GM12878 (cell line): ENCODE measurements at regions not wholly inside any gene's neighbourhood (a gene's known extent, or its start where the extent isn't known, plus 50 kb on each side); places are given as distances from the start of the nearest gene placed in this dataset.

Experiments used
- ATAC-seq: fragments of 200-7000 bp; cut with Tn5 transposase; 3 replicates; pipeline ENCODE4 v1.9.1; 2020; ENCODE audit warnings: mild to moderate bottlenecking, moderate library complexity
- BruUV-seq: library from RNA; stranded (reverse); fragments of 400-500 nt; replicated peaks from 2 replicates; lab custom pipeline; 2021; lab: Mats Ljungman, UMichigan
- CTCF ChIA-PET: fragments of 300-600 bp; sonication (Branson Sonifier 250); formaldehyde crosslinking; extraction: SDS; loops from one replicate; lab custom pipeline; 2021; ENCODE audit warnings: inconsistent platforms; lab: Yijun Ruan, JAX
- POLR2A ChIA-PET: fragments of 350-600 bp; formaldehyde crosslinking; extraction: SDS; loops from one replicate; lab custom pipeline; 2021; ENCODE audit warnings: inconsistent platforms; lab: Charles Lee
- RAD21 ChIA-PET: fragments of 300-600 bp; sonication (Branson Sonifier 250); formaldehyde crosslinking; loops from one replicate; lab custom pipeline; 2023; ENCODE audit warnings: antibody characterized with exemption; ENCODE audit not compliant: unreplicated experiment; lab: Charles Lee
- SMC1A ChIA-PET: fragments of 300-600 bp; sonication (Branson Sonifier 250); formaldehyde crosslinking; loops from one replicate; lab custom pipeline; 2023; ENCODE audit not compliant: unreplicated experiment, uncharacterized antibody; lab: Charles Lee
- DNase-seq: peaks from one replicate; pipeline ENCODE4 v3.0.0-alpha.2; 2011; ENCODE audit warnings: low read depth, low spot score
- FAIRE-seq: peaks from 3 replicates; lab custom pipeline; 2011; peaks lifted over from hg19 to GRCh38; lab: Jason Lieb, UNC
- H2AFZ ChIP-seq: 2 replicates; pipeline ENCODE4 v1.6.0; 2011; ENCODE audit warnings: low read depth, low read length, control low read depth; ENCODE audit not compliant: control insufficient read depth
- H3K27ac ChIP-seq: 2 replicates; pipeline ENCODE4 v1.5.1; 2011; ENCODE audit warnings: control low read depth; ENCODE audit not compliant: control insufficient read depth, insufficient read depth
- H3K27me3 ChIP-seq, 2 experiments: replicated peaks in 1 of 2; 2 replicates each; pipeline versions ENCODE4 v1.6.0 to v1.6.1; 2011; ENCODE audit warnings: low read length in 1 of 2; ENCODE audit not compliant: control insufficient read depth in 2 of 2, insufficient read depth in 2 of 2
- H3K36me3 ChIP-seq, 2 experiments: 2 replicates each; pipeline ENCODE4 v1.5.1; 2011; ENCODE audit warnings: low read length in 1 of 2; ENCODE audit not compliant: control insufficient read depth in 2 of 2, insufficient read depth in 2 of 2
- H3K4me1 ChIP-seq: 2 replicates; pipeline ENCODE4 v1.6.1; 2011; ENCODE audit warnings: mild to moderate bottlenecking, low read length, moderate library complexity, mixed read lengths; ENCODE audit not compliant: control insufficient read depth, insufficient read depth
- H3K4me2 ChIP-seq: 2 replicates; pipeline ENCODE4 v1.6.0; 2011; ENCODE audit warnings: control low read depth; ENCODE audit not compliant: control insufficient read depth, insufficient read depth
- H3K4me3 ChIP-seq: fragments of 200-600 bp; sonication (generic); 2 replicates; pipeline ENCODE4 v1.5.1; 2016
- H3K79me2 ChIP-seq: 2 replicates; pipeline ENCODE4 v1.6.0; 2011; ENCODE audit warnings: low read length; ENCODE audit not compliant: control insufficient read depth, insufficient read depth
- H3K9ac ChIP-seq: 2 replicates; pipeline ENCODE4 v1.8.0; 2011; ENCODE audit warnings: low read length, control low read depth, mixed read lengths; ENCODE audit not compliant: control insufficient read depth, insufficient read depth
- H3K9me3 ChIP-seq: replicated peaks from 3 replicates; pipeline ENCODE4 v1.5.1; 2011; ENCODE audit warnings: mild to moderate bottlenecking, low read length; ENCODE audit not compliant: control insufficient read depth, insufficient read depth
- H4K20me1 ChIP-seq: 2 replicates; pipeline ENCODE4 v1.6.0; 2011; ENCODE audit not compliant: control insufficient read depth, insufficient read depth
- CHD1 ChIP-seq: IDR thresholded peaks from 2 replicates; pipeline ENCODE4 v1.6.1; 2012; ENCODE audit warnings: low read depth, low read length, improper control_type of control experiment
- CHD2 ChIP-seq: IDR thresholded peaks from 2 replicates; pipeline ENCODE4 v1.6.1; 2011; ENCODE audit warnings: low read depth, low read length, improper control_type of control experiment, borderline replicate concordance
- EGR1 ChIP-seq, 2 experiments: IDR thresholded peaks; 1 replicate in 1 of 2; 2 replicates in 1 of 2; pipeline ENCODE4 v1.6.1; 2011 to 2012; ENCODE audit warnings: low read depth in 2 of 2, low read length in 2 of 2, borderline replicate concordance in 1 of 2, mild to moderate bottlenecking in 1 of 2, moderate library complexity in 1 of 2
- ELK1 ChIP-seq: IDR thresholded peaks from 2 replicates; pipeline ENCODE4 v1.6.1; 2012; ENCODE audit warnings: low read depth, low read length, improper control_type of control experiment
- FOS ChIP-seq: IDR thresholded peaks from 3 replicates; pipeline ENCODE4 v1.6.1; 2011; ENCODE audit warnings: borderline replicate concordance; ENCODE audit not compliant: insufficient read length; ENCODE audit errors: extremely low read depth
- GATAD2B ChIP-seq: fragments of 450-650 bp; conservative IDR thresholded peaks from 2 replicates; pipeline ENCODE4 v1.6.1; 2017; ENCODE audit warnings: low read depth, mild to moderate bottlenecking, moderate library complexity
- NBN ChIP-seq: fragments of 450-650 bp; IDR thresholded peaks from 2 replicates; pipeline ENCODE4 v1.6.1; 2016
- NKRF ChIP-seq: fragments of 450-650 bp; conservative IDR thresholded peaks from 2 replicates; pipeline ENCODE4 v1.6.1; 2017; ENCODE audit warnings: mild to moderate bottlenecking, moderate library complexity
- SMARCA5 ChIP-seq: fragments of 450-650 bp; IDR thresholded peaks from 2 replicates; pipeline ENCODE4 v1.6.1; 2017; ENCODE audit warnings: mild to moderate bottlenecking
- ZBED1 ChIP-seq: IDR thresholded peaks from 2 replicates; pipeline ENCODE4 v1.6.1; 2016; ENCODE audit warnings: borderline replicate concordance
- ZNF592 ChIP-seq: fragments of 450-650 bp; IDR thresholded peaks from 2 replicates; pipeline ENCODE4 v1.6.1; 2017; ENCODE audit warnings: mild to moderate bottlenecking, moderate library complexity
- ZNF687 ChIP-seq: fragments of 450-650 bp; IDR thresholded peaks from 2 replicates; pipeline ENCODE4 v1.6.1; 2017; ENCODE audit warnings: mild to moderate bottlenecking, moderate library complexity
- WGBS: methylation state at CpG from one replicate; pipeline ENCODE4 v1.1.6; 2016; ENCODE audit warnings: low lambda C conversion rate; ENCODE audit not compliant: insufficient replicate concordance, insufficient coverage; ENCODE audit errors: missing lambda C conversion rate; 5-methylcytosine and 5-hydroxymethylcytosine counted together
- in situ Hi-C: fragments of 300-500 bp; cut with MboI; formaldehyde crosslinking; loops from 9 replicates; pipeline ENCODE4 v1.14.3; 2018; ENCODE audit warnings: mixed read lengths
- intact Hi-C: fragments of 100-400 bp; cut with micrococcal nuclease; formaldehyde crosslinking; loops from one replicate; pipeline ENCODE4 v1.14.2; 2022; ENCODE audit not compliant: unreplicated experiment

- Histone ChIP-seq H2AFZ (no peak overlapping the region), H3K4me2 (no peak overlapping the region), H3K4me3 (no peak overlapping the region), H4K20me1 (no peaks in the 10 kb centered on the region), H3K79me2 (no peaks in the 10 kb centered on the region), H3K27ac (no peak overlapping the region), H3K9me3 (no peaks in the 10 kb centered on the region), H3K9ac (no peak overlapping the region), H3K36me3 (no peaks in the 10 kb centered on the region), H3K4me1 (no peaks in the 10 kb centered on the region), H3K27me3 (no peaks in the 10 kb centered on the region)
- SMC1A ChIA-PET: no interaction called here
- DNase-seq (no peak), FAIRE-seq (no peak), ATAC-seq (no peak)
- intact Hi-C loops: no loop called here
- CTCF ChIA-PET: no interaction called here
- in situ Hi-C loops: no loop called here
- no TSS peak for BruUV-seq
- RAD21 ChIA-PET: no interaction called here
- WGBS: 4% methylated on average over 10 of the region's 10 CpGs
- POLR2A ChIA-PET: no interaction called here
- TF ChIP-seq ELK1 (no peak), CHD2 (no peak), CHD1 (no peak), ZNF592 (no peak), SMARCA5 (no peak), NKRF (no peak), ZNF687 (no peak), GATAD2B (no peak), FOS (no peak), ZBED1 (no peak), NBN (no peak), EGR1 (IDR thresholded peaks at IDR 0.05; ENCODE audit: borderline replicate concordance in 1 of 2, low read depth in 2 of 2, low read length in 2 of 2) (no peak)
Measured at GRCh38 chr18:75799449-75800330, 372.2 kb upstream of the SMIM21 start.
